B cell (primary cell): ENCODE measurements at regions not wholly inside any gene's neighbourhood (a gene's known extent, or its start where the extent isn't known, plus 50 kb on each side); places are given as distances from the start of the nearest gene placed in this dataset.

Experiments used
- EZH2 ChIP-seq: IDR thresholded peaks from 2 replicates; pipeline ENCODE4 v1.6.1; 2012; ENCODE audit warnings: borderline replicate concordance, low read depth, mild to moderate bottlenecking, moderate library complexity, low read length; ENCODE audit not compliant: insufficient read depth, poor library complexity, severe bottlenecking
- TF ChIP-seq, protein P1 (sequence below): fragments of 200-600 bp; IDR thresholded peaks from one replicate; pipeline ENCODE4 v1.8.0; 2022; ENCODE audit warnings: antibody characterized with exemption, mild to moderate bottlenecking

DNA sequence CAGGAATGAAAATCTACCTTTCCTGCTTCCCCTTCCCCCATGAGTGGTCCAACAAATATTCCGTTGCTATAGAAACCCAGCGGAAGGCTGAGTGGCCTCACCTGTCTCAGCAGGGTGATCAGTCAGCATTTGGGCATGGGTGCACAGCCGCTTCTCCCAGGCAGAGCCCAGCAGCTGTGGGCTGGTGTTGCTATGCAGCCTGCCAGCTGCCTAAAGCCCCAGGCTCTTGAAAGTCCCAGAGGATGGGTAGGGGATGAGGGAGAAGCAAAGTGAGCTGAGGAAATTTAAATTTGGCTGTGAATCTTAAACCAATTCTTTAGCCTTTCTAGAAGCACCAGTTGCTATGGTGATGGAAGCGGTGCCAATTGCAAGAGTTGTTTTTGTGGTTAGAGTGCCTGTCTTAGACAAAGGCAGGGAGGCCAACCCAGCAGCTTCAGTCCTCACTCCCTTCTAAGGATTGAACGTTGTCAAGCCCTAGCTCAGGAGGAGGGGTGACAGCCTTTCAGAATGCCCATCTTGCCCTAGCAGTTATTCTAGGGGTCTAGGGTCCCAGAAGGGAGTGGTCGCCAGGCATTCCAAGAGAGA lies 151.5 kb upstream of the PITX1 start:
- TF ChIP-seq, protein P1, sequence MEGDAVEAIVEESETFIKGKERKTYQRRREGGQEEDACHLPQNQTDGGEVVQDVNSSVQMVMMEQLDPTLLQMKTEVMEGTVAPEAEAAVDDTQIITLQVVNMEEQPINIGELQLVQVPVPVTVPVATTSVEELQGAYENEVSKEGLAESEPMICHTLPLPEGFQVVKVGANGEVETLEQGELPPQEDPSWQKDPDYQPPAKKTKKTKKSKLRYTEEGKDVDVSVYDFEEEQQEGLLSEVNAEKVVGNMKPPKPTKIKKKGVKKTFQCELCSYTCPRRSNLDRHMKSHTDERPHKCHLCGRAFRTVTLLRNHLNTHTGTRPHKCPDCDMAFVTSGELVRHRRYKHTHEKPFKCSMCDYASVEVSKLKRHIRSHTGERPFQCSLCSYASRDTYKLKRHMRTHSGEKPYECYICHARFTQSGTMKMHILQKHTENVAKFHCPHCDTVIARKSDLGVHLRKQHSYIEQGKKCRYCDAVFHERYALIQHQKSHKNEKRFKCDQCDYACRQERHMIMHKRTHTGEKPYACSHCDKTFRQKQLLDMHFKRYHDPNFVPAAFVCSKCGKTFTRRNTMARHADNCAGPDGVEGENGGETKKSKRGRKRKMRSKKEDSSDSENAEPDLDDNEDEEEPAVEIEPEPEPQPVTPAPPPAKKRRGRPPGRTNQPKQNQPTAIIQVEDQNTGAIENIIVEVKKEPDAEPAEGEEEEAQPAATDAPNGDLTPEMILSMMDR, result no peak
- no peak for TF ChIP-seq EZH2
